ENCODE measurements at regions not wholly inside any gene's neighbourhood (a gene's known extent, or its start where the extent isn't known, plus 50 kb on each side); places are given as distances from the start of the nearest gene placed in this dataset.

GRCh38 chr3:59631482-59631881 is 581.7 kb upstream of the CFAP20DC start:
- no peak for TF ChIP-seq POLR2AphosphoS5 (IDR thresholded peaks at IDR 0.05; ENCODE audit: low read depth, low read length)
- no peak for TF ChIP-seq TAF1 (IDR thresholded peaks at IDR 0.05; ENCODE audit: borderline replicate concordance, insufficient read depth, low read length)
